A172 (cell line): ENCODE measurements at regions not wholly inside any gene's neighbourhood (a gene's known extent, or its start where the extent isn't known, plus 50 kb on each side); places are given as distances from the start of the nearest gene placed in this dataset.
"Not testable (repeated sequence)": the region's sequence is repeated elsewhere in the genome, so short reads cannot be mapped to it uniquely, and the experiment has no call there.

ENCODE experiments used
- DNase-seq: peaks from one replicate; pipeline ENCODE4 v3.0.0-alpha.2; 2015; ENCODE audit warnings: low spot score

DNA sequence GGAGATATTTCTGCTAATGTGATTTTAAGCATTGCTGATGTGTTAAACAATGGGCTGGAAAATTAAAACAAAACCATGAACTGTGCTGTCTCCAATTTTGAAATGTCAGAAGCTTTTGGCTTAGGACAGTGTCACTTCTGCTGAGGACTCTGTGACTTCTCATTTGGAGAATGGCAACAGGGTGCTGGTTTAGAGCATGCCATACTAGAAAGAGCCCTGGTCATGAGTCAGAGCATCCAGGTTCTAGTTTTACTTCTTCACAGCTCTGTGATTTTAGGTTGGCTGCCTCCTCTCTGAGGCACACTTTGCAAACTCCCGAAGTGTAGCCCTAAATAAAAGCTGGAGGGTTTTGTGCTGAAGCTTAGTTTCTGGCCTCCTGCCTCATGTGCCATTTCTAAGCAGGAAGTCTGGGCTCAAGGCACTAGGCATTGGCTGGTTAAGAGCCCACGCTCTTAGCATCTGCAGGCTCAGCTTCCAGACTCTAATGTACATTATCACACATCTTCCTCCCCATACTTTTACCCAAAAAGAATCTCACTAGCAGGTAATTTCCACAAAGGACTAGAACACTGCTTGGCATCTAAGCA lies 193.8 kb downstream of the CNTN3 start:
- no peak for DNase-seq

DNA sequence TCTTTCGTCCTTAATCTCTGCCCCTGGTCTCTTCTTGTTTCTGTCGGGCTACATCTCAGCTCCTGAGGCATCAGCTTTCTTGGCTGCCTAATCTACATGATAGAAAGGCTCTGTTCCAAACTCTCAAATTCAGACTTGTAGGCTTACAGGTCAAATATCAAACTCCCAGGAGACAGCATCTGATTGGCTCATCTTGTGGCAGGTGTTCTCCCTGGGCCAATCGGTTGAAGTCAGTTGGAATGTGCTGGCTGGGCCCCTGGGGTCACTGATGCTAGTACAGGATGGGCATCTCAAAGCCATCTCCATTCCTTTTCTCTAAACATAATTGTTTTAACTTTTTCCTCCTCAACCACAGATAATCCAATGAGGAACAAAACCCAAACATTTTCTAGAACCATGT lies 198.7 kb downstream of the CNTN3 start:
- no peak for DNase-seq

DNA sequence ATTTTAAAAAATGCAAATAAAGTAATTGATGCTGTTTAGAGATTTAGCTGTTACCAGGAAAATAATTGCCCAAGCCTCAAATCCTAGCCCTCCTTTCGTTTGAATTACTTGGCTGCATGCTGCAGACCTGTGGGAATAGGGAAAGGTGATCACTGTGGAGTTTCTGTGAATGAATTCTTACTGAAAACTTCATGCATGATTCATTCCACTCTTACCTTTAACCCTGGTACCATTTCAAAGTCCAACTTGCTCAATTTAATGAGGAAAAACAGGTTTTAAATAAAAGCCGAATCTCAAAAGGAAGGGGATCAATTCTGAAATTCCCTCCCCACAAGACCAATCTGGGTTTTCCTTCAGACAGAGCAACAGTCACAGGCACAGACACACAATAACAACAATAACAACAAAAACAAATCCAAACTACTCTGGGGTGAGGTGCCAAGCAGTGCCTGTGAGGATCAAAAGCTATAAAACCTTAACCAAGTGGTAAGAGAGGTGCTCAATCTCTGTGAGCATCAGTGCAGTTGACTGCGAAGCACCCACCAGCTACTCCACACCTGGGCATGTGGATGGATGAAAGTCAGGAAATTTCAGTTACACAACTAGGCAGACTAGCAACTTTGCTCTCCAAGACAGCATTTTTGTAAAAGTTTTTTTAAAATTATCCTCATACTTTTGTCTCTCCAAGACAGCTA lies 200.8 kb downstream of the CNTN3 start:
- DNase-seq = no peak

DNA sequence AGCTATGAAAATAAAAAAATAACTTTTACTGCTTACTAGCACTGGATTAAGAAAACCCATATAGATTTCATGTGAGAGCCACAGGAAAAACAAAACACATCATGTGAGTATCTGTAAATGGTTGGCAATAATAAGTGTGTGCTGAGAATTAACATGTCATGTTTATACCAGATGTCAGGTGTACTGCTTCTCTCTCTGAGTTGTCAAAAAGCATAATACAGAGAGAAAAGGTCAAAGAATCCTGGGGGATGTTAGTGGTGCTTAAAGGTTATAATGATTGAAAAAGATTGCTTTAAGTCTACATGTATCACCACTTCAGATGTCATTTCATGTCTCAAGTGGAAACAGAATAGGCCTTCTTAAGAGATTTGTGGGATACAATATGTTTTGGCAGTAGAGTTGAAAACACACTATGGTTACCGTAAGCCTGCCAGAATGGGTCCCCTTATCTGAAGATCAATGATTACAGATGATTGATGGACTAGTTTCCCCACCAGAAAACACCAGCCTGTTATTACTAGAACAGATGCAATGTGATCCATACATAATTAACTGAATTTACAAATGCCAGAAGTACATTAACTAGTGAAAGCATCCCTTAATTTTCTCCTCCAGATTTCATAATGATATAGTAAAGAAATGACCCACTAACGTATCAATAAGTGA lies 204.1 kb downstream of the CNTN3 start:
- DNase-seq = no peak

DNA sequence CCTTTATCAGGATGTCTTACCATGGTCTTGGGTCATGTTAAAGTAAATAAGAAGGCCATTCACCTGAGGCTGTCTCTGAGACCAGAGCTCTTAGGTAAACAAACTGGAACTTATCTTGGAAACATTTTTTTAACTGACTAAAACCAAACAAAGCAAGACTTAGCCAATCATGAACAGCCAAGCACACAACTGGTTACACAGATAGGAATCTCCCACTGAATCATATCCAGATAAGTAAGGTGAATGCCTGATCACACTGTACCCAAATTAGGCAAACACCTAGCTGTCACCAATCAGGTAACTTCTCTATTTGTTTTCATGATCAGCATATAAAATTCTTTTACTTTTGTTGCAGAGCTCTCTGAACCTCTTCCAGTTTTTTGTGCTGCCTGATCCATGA lies 205.4 kb downstream of the CNTN3 start:
- DNase-seq = no peak

DNA sequence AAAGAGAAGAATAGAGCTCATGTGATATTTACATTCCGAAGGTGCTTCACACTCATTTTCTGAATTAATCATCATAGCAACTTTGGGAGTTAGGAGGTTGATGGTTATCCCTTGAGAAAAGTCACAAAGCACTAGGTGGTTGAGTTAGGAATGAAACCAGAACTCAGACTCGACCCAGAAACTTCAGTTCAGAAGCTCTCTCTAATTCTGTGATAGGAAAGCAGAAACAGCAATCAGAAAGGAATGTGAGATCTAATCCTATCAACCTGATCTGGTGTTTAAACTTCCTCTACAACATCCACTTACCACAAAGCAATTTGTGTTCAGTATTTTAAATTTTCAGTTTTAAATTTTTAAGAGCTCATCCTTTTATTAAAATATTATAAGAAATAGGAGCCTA lies 211.2 kb downstream of the CNTN3 start:
- DNase-seq = no peak

DNA sequence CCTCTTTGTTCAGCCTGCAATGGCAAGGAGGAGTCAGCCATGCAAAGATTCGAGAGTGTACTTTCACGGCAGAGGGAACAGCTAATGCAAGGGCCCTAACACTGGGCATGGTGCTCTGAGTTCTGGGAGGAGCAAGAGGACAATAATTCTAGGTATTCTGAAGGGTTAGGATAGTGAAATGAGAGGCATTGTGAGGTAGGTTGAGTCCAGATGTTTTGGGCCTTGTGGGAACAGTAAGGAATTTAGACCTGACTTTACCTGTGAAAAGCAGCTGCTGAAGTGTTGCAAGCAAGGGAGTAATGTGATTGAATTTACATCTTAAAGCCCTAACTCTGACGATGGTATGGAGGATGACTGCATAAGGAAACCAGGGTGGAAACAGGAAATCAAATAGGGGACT lies 211.6 kb downstream of the CNTN3 start:
- DNase-seq = no peak

DNA sequence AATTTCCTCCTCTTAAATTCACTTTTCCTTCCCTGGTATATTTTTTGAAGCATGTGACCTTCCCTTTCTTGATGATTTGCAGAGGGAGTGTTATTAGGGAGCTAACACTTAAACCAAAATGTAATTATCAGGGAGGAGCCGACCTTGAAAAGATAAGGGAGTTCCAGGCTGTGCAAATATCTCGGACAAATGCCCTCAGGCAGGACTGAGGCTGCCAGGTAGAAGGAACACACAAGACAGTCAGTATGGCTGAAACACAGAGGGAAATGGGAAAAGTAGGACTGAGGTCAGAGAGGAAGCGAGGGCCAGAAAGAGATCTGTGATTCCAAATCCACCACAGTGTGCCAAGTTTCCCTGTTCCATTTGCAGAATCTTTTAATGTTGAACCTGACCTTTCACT lies 221.0 kb downstream of the CNTN3 start:
- no peak for DNase-seq

DNA sequence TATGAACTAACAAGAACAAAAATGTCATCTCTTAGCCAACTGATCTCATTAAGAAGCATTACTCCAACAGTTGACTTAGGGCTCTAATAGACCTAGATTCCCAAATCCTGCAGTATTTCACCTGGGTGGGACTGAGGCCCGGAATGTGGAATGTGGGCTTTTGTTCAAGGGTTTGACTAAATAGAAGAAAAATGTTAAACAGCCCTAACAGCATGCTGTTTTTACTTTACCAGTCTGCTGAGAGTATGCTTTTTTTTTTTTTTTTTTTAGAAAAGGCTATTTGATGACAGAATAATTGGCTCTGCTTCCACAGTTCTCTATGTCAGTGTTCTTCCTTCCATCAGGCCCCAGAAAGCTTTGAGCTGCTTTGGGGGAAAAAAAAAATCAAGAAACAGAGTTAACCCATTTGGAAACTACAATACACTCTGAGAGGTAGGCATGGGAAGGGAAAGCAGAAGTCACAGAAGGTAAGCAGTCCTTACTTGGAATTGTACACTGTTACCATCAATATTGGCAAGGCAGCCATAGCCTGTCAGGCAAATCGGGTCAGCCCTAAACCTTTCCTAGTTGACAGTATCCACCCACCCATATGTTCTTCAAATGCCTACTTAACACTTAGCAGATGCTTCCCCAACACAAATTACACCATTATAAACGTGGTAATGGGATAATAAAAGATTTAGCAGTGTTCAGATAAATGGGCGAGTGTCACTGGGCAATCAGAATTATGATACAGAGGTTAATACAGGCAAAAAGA lies 224.2 kb downstream of the CNTN3 start:
- no peak for DNase-seq

DNA sequence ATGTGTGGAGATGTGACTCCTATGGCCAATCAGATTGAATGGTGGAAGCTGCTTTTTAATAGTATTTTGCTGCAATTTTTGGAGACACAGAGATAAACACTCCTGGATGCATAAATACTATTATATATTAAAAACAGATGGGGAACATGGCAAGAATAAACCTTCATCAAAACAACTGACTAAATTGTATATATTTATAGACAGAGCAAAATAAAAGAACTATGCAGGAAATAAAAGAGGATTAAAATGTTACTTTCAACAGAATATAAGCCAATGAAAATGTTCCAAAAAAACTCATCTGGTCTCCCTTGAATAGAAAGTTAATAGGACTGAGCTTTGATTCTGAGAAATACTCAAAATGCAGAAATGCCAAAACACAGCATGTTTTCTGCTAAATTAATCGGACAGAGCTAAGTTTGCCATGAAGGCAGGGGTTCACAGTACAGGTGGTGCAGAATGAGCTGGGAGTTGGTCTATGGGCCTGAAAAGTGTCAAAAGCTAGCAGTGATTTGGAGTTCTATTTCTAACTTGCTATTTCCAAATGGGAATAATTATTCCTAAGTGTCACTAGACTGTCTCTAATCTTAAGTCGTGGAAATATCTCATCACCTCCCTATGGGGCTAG lies 227.2 kb downstream of the CNTN3 start:
- no peak for DNase-seq

DNA sequence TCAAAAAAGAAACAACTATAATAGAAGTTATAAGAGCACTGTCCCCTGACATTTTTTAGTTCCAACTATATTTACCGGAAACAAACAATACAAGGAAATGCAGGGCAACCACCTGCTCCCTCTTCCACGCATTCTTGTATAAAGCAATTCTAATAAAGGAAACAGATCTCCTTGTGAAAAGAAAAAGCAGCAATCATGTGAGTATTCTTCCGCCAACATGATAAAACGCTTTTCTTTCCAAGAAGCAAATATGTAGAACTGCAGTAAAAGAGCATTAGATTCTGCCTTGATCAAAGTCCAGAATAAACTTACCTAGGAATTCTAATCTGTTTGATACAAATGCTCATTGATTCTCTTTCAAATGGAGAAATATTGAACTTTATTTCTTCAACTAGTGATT lies 230.3 kb downstream of the CNTN3 start:
- no peak for DNase-seq

DNA sequence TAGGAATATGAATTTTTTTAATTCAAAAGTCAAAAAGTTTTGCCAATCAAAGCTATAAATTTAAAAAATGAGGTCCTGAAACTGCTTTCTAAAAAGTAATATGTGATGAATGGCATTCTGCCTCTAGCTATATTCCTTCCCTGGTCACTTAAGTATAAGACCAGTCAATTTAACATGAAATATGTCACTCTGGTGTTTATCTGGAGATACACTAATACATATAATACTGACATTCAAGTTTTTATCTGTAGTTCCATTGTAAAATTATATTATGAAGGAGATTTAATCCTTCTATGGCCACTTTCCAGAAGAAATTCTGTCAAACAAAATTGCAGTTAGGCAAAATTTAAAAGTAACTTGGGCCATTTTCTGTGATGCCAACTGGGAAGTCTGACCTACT lies 236.8 kb downstream of the CNTN3 start:
- no peak for DNase-seq

DNA sequence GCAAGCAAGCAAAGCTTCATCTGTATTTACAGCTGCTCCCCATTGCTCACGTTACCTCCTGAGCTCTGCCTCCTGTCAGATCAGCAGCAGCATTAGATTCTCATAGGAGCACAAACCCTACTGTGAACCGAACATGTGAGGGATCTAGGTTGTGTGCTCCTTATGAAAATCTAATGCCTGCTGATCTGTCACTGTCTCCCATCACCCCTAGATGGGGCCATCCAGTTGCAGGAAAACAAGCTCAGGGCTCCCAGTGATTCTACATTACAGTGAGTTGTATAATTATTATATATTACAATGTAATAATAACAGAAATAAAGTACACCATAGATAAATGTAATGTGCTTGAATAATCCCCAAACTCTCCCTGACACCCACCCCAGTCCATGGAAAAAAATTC lies 238.1 kb downstream of the CNTN3 start:
- DNase-seq = not testable (repeated sequence)

DNA sequence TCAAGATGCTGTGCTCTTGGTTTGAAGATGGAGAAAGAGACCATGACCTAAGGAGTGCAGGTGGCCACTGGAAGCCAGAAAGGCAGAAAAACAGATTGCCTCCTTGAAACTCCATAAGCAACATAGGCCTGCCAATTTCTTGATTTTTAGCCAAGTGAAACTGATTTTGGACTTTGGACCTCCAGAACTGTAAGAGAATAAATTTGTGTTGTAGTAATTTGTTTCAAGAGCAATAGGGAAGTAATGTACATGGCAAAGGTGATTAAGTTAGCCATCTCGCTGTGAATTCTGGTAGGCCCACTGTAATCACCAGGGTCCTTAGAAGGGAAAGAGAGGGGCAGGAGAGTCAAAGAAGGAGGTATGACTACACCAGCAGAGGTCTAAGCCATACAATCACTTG lies 238.8 kb downstream of the CNTN3 start:
- no peak for DNase-seq

DNA sequence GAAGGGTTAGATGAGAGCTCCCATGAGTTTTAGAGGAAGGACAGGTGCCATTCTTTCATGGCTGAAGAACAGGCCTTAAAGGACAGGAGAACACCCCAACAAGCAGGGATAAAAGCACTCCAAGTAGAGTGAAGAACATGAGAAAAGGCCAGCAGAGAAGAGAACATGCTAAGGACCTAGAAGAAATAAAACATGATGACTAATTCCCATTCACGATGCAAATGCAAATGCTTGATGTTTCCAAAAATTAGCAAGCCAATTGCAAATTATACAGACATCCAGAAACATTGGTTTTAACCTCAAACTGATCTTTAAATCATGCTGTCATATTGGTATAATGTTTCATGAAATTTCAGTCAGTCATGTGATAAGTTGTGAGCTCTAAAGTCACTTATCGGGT lies 241.7 kb downstream of the CNTN3 start:
- no peak for DNase-seq

DNA sequence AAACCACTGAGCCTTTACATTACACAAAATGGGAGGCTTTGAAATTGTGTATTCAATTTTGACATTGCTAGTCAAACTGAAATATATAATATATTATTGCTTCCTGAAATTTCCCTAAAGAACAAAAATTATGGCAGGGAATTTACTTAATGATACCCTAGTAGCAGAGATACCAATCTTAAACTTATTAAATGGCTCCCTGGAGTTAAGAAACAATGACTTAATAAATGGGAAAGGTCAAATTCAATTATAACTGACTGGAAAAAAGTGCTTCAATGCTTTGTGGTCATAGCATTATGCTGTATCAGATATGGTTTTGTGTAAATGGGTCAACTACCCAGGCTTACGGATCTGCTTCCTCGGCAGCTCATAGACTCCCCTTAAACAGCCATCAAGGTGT lies 244.1 kb downstream of the CNTN3 start:
- DNase-seq = no peak

DNA sequence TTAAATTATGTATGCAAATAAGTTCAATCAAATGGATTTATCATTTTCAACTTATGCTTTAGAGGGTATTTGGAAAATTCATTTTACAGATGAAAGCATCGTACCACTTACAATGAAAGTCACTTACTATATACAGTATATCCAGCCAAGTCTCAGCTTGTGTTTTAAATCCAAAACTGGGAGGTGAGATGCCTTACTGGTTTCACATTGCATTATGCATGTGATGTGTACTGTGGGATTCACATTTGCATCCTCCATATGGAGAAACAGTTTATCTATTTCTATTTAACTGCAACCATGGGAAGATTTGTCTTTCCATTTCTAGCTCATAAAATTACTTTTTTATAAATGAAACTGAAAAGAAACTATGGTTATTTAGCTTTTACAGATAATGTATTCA lies 248.1 kb downstream of the CNTN3 start:
- no peak for DNase-seq

DNA sequence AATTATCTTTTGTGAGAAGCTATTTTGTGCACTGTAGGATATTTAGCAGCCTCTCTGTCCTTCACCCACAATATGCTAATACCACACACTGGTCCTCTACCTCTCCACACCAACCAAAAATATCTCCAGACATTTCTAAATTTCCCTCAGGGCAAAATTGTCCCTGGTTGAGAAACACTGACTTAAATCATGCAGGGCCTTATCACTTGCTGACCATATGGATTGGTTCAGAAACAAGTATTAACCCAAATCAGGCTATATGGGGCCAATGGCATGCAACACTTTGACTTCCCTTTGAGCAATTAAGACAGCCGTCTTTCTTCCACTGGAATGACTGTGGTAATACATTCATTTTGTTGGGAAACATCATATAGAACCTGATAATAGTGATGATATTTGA lies 251.1 kb downstream of the CNTN3 start:
- DNase-seq = no peak

DNA sequence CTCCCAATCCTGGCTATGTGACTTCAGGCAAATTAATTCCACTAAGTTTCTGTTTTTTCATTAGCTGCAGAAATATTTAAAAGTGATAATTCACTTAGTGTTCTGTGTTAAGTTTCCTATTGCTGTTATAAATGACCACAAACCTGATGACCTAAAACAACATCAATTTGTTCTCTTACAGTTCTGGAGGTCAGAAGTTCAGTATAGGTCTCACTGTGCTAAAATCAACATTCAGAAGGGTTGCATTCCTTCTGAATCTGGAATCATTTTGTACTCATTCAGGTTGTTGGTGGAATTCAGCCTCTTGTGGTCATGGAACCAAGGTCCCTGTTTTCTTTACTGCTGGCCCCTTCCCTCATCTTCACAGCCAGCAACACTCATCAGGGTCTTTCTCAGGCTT lies 254.1 kb downstream of the CNTN3 start:
- DNase-seq = no peak

DNA sequence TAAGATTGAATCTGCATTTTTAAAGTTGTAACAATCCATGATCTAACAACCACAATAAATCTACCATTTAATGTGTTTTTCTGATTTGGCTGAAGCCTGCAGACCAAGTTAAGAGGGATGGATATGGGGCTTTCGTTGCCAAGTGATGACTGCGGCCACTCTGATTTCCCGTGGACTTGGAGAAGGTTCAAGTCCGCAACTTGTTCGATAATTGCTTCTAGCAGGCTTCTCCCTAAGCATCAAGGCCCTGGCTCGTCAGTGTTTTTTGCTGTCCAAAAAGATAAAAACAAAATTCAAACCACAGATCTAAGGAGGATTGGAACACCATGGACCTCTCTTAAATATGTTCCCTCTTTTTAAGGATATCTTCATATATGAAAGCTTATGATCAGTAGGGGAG lies 256.6 kb downstream of the CNTN3 start:
- no peak for DNase-seq

DNA sequence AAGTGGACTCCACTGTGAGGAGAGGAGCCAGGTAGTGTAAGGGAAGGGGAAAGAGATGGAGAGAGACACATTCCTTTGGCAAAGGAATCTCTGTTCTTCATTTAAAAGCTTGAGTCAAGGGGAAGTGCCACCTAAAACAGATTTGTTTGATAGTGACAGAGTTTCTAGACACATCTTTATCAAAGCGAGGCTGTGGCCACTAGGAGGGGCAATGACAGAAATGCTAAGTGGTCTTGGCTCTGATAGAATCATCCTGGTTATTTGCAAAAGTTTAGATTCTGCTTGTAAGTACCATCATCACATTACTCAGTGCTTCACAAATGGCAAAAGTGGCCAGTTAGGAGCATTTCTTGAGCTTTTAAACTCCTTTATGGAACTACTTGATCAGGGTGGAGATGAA lies 261.4 kb downstream of the CNTN3 start:
- DNase-seq = no peak

DNA sequence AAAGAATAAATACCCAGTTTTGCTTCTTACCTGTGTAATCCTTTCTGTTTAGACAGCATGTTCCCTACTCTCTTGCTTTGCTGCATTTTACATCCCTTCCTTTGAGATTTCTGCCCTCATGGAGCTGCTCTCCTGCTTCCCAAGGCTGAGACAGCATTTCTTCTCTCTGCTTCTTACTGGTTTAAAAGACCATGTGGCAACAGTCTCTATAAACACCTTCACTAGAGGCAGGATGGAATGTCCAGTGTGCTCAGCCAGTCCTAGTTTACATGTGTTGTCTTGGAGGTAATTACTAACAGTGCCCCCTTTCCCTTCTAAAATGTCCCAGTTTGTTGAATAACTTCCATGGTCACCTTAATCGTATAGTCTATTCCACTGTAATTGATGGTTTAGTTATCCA lies 262.3 kb downstream of the CNTN3 start:
- no peak for DNase-seq
